GM18508 (cell line): ENCODE measurements at regions not wholly inside any gene's neighbourhood (a gene's known extent, or its start where the extent isn't known, plus 50 kb on each side); places are given as distances from the start of the nearest gene placed in this dataset.

Source experiments
- ATAC-seq: cut with Tn5 transposase; IDR thresholded peaks from one replicate; pipeline ENCODE4 v1.9.1; 2021; ENCODE audit warnings: moderate number of reproducible peaks; ENCODE audit not compliant: insufficient read depth, unreplicated experiment

- ATAC-seq: no peak
Observed at GRCh38 chr10:33416691-33417090, 82.2 kb upstream of the NRP1 start.

- ATAC-seq: no peak
Observed at GRCh38 chr10:33416209-33416608, 81.7 kb upstream of the NRP1 start.

GRCh38 chr10:33414841-33415240 is 80.4 kb upstream of the NRP1 start:
- no peak for ATAC-seq

- ATAC-seq: no peak
Observed at GRCh38 chr10:33412653-33413361, 78.3 kb upstream of the NRP1 start.

GRCh38 chr10:33412241-33412640 is 77.8 kb upstream of the NRP1 start:
- ATAC-seq: no peak

- ATAC-seq: no peak
Observed at GRCh38 chr10:33410860-33411234, 76.4 kb upstream of the NRP1 start.

GRCh38 chr10:33410096-33410859 is 75.8 kb upstream of the NRP1 start:
- no peak for ATAC-seq

GRCh38 chr10:33406596-33406995 is 72.1 kb upstream of the NRP1 start:
- no peak for ATAC-seq

GRCh38 chr10:33402220-33403073 is 68.0 kb upstream of the NRP1 start:
- no peak for ATAC-seq

- no peak for ATAC-seq
Observed at GRCh38 chr10:33401300-33401699, 66.8 kb upstream of the NRP1 start.

DNA sequence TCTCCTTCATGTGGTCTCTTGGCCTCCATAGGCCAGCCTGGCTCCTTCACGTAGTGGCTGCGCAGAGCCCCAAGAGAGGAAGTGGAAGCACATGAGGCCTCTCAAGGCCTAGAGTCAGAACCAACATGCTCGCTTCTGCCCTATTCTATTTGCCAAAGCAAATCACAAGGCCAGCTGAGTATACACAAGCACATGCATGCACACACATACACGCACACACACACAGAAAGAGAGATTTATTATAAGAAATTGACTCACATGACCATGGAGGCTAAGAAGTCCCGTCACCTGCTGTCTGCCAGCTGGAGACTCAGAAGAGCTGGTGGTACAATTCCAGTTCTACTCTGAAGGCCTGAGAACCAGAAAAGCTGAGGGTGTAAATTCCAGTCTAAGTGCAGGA is 64.3 kb upstream of the NRP1 start:
- no peak for ATAC-seq

- ATAC-seq: no peak
Observed at GRCh38 chr10:33396938-33397337, 62.5 kb upstream of the NRP1 start.

DNA sequence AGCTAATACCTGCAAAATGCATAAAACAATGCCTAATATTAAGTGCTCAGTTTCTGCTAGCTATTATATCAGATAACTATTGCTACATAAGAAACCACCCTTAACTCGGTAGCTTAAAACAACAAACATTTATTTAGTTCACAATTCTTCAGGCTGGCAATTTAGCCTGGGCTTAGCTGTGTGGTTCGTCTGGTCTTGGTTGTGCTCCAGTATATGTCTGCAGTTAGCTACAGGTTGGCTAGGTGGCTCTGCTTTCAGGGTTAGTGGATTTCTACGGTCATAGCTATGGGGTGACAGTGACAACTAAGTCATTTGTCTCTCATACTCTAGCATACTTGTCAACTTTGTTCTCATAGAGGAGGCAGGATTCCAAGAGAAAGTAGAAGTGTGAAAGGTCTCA is 61.8 kb upstream of the NRP1 start:
- no peak for ATAC-seq

- no peak for ATAC-seq
Observed at GRCh38 chr10:33395201-33395600, 60.7 kb upstream of the NRP1 start.

DNA sequence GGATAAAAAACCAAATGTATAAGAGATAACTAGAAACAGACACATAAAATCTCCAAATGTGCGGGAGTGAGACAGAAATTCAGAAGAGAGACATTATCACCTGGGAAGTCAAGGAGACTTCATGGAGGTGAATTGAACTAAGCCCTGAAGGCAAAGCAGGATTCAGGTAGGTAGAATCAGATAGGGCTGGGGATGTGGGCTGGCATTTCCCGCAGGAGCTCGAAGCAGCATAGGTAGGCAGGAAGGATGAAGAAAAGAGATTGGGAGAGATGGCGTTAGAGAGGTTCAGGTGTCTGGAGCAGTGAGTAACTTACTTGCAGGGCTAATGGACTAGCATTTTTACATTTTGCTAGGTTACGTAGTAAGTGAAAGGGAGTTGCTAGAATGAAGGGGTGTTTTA is 58.2 kb upstream of the NRP1 start:
- ATAC-seq: no peak

- ATAC-seq: no peak
Observed at GRCh38 chr10:33391611-33392465, 57.4 kb upstream of the NRP1 start.

GRCh38 chr10:33390046-33390445 is 55.6 kb upstream of the NRP1 start:
- ATAC-seq: no peak

DNA sequence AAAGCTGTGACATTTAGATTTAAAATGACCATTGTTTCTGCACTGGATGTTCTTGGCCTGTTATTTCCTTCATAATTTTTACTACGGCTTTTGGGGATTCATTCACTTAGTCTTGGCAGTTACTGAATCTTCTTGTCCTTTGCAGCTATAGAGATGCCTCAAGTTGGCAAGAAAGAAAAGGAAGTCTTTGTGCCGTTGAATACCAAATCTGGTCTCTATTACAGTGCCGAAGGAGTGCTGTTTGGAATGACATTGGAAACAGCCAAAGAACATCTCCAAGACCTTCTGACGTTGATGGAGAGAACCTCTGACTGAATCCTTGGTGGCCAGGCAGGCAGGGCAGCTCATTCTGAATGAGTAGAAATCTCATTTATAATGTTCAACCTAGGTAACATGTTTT is 54.3 kb upstream of the NRP1 start:
- ATAC-seq: no peak

DNA sequence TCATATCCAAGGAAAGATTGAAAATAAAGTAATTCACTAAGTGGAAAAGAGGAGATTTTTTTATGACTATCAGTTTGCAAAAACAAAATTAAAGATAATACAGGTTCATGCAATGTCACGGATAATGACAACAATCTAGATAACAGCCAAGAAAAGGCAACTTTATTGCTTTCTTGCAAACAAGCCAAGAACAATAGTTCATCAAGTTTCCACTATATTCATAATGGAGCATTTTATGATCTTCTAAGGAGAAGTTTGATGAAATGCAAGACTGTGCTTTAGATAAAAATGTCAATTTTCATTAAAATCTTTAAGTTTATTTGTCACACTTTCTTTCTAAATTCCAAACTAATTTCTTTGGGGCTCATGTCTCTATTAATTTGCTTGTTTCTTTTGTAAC is 53.9 kb upstream of the NRP1 start:
- ATAC-seq: no peak

DNA sequence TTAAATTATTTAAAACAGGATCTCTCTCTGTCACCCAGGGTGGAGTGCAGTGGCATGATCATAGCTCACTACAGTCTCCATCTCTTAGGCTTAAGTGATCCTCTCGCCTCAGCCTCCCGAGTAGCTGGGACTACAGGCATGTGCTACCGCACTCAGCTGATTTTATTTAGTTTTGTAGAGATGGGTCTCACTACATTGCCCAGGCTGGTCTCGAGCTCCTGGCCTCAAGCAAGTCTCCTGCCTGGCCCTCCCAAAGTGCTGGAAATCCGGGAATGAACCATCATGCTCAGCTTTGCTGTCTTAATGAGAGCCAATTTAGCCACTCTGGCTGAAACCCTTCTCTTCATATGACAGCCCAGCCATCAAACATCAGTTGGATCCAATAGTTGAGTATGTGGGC is 53.3 kb upstream of the NRP1 start:
- no peak for ATAC-seq
